Parathyroid adenoma (tissue), 2 donors: ENCODE measurements at regions not wholly inside any gene's neighbourhood (a gene's known extent, or its start where the extent isn't known, plus 50 kb on each side); places are given as distances from the start of the nearest gene placed in this dataset.

Experiments used
- H2AFZ ChIP-seq: fragments of 300-600 bp; sonication (generic); one replicate; pipeline ENCODE4 v1.7.0; 2017; ENCODE audit warnings: antibody characterized with exemption, mild to moderate bottlenecking
- H3K27ac ChIP-seq: fragments of 300-600 bp; sonication (generic); one replicate; pipeline ENCODE4 v1.7.0; 2017
- H3K27me3 ChIP-seq: fragments of 300-600 bp; sonication (generic); one replicate; pipeline ENCODE4 v1.7.0; 2017; ENCODE audit warnings: low read length; ENCODE audit not compliant: control insufficient read depth, insufficient read depth
- H3K36me3 ChIP-seq: fragments of 300-600 bp; sonication (generic); one replicate; pipeline ENCODE4 v1.7.0; 2017; ENCODE audit warnings: low read length; ENCODE audit not compliant: control insufficient read depth, insufficient read depth
- H3K4me1 ChIP-seq: fragments of 300-600 bp; sonication (generic); one replicate; pipeline ENCODE4 v1.7.0; 2017; ENCODE audit warnings: control low read depth
- H3K4me2 ChIP-seq: fragments of 300-600 bp; sonication (generic); one replicate; pipeline ENCODE4 v1.7.0; 2017; ENCODE audit warnings: low read length
- H3K4me3 ChIP-seq: fragments of 300-600 bp; sonication (generic); one replicate; pipeline ENCODE4 v1.7.0; 2017; ENCODE audit warnings: low read depth, low read length
- H3K79me2 ChIP-seq: fragments of 300-600 bp; sonication (generic); one replicate; pipeline ENCODE4 v1.7.0; 2017; ENCODE audit warnings: control low read depth
- H3K9ac ChIP-seq: fragments of 300-600 bp; sonication (generic); one replicate; pipeline ENCODE4 v1.7.0; 2017; ENCODE audit warnings: mild to moderate bottlenecking
- H3K9me3 ChIP-seq: fragments of 300-600 bp; sonication (generic); one replicate; pipeline ENCODE4 v1.7.0; 2017; ENCODE audit warnings: low read length; ENCODE audit not compliant: control insufficient read depth
- TF ChIP-seq, protein P1 (sequence below): fragments of 300-600 bp; sonication (generic); IDR thresholded peaks from one replicate; pipeline ENCODE4 v1.7.0; 2017; ENCODE audit warnings: antibody characterized with exemption, mild to moderate bottlenecking
- donor health status: primary hyperparathyroidism.

DNA sequence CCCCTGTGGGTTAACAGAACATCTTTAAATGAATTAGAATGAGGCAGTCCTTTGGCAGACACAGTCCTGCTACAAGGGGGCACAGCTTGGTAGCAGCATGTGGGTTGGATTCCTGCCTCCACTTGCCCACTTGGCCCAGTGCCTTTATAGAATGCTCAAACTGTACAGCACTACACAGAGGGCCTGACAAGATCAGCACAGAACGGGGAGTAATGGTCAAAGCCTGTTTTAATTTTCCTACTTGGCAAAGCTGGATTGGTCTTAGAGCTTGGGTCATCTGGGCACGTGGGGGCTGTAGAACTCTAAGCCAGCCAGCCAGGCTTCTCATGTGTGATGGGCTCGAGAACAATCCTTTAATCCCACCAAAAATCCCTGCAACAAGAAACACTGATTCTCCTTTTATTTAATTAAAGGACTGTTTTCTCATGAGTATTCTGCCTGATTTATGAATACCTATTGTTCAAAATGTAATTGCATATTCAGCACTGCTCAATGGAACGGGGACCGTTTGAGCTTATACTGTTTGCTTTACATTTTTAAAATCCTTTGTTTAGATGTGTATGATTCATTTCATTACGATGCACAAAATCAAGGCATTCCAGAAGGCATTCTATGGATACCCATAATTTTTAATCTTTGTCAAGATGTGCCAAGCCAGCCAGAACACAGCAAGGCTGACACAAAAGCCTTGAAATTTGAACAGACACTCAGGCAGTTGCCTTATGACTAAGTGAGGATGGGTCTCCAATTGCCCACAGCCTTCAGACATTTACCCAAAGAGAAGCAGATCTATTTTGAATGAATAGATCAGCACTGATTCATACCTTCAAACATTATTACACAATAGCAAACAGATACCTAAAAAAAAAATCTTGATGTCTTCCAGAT, 249.3 kb upstream of the TGFBR2 start:
- no peaks in the 10 kb centered on the region for H3K36me3 ChIP-seq
- no peaks in the 10 kb centered on the region for H3K27me3 ChIP-seq
- no peaks in the 10 kb centered on the region for H3K9me3 ChIP-seq
- H3K9ac ChIP-seq = no peak overlapping the region
- no peaks in the 10 kb centered on the region for H3K79me2 ChIP-seq
- H3K4me2 ChIP-seq = no peak overlapping the region
- H3K4me3 ChIP-seq = no peak overlapping the region
- no peaks in the 10 kb centered on the region for H3K4me1 ChIP-seq
- H3K27ac ChIP-seq = no peak overlapping the region
- no peak overlapping the region for H2AFZ ChIP-seq
- TF ChIP-seq, protein P1, sequence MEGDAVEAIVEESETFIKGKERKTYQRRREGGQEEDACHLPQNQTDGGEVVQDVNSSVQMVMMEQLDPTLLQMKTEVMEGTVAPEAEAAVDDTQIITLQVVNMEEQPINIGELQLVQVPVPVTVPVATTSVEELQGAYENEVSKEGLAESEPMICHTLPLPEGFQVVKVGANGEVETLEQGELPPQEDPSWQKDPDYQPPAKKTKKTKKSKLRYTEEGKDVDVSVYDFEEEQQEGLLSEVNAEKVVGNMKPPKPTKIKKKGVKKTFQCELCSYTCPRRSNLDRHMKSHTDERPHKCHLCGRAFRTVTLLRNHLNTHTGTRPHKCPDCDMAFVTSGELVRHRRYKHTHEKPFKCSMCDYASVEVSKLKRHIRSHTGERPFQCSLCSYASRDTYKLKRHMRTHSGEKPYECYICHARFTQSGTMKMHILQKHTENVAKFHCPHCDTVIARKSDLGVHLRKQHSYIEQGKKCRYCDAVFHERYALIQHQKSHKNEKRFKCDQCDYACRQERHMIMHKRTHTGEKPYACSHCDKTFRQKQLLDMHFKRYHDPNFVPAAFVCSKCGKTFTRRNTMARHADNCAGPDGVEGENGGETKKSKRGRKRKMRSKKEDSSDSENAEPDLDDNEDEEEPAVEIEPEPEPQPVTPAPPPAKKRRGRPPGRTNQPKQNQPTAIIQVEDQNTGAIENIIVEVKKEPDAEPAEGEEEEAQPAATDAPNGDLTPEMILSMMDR = no peak

DNA sequence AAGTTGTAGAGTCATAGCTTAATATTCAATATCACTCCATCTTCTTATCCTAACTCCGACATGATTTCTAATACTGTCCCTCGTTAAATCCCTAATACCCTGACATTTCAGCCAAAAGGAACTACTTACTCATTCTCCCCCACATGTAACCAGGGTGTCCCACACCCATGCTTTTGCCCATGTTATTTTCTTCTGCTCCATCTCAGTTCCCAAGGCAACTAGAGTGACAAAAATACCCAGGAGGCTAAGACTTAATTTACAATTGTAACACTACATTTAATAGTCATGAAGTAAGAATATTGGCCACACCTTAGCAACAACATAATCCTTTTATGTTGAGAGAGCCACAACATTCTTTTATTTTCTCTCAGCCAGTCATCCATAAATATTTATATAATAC, 248.5 kb upstream of the TGFBR2 start:
- Histone ChIP-seq H3K79me2 (no peaks in the 10 kb centered on the region), H3K4me2 (no peak overlapping the region), H3K4me3 (no peak overlapping the region), H3K9ac (no peak overlapping the region), H2AFZ (no peak overlapping the region), H3K4me1 (no peaks in the 10 kb centered on the region), H3K27me3 (no peaks in the 10 kb centered on the region), H3K36me3 (no peaks in the 10 kb centered on the region), H3K9me3 (no peaks in the 10 kb centered on the region), H3K27ac (no peak overlapping the region)
- TF ChIP-seq, protein P1 = no peak

DNA sequence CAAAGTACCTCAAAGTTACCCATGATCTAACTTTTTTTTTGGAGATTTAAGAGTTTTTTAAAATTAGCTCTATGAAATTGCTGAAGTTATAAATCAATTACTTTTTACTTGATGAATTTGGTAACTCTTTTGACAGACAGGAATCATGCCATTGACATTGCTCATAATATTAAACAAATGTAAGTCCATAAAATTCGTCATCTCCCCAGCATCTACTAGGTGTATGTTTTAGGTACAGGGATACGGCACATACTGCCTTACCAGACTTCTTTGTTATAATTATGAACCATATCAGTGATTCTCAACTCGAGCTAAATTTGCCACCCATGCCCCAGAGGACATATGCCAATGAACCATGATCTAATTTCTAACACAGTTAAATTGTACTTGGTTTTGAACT, 247.5 kb upstream of the TGFBR2 start:
- no peak overlapping the region for H3K4me3 ChIP-seq
- no peak overlapping the region for H3K9ac ChIP-seq
- TF ChIP-seq, protein P1 = no peak
- no peaks in the 10 kb centered on the region for H3K79me2 ChIP-seq
- no peak overlapping the region for H2AFZ ChIP-seq
- no peaks in the 10 kb centered on the region for H3K36me3 ChIP-seq
- H3K4me1 ChIP-seq = no peaks in the 10 kb centered on the region
- no peak overlapping the region for H3K4me2 ChIP-seq
- H3K27me3 ChIP-seq = no peaks in the 10 kb centered on the region
- H3K27ac ChIP-seq = no peak overlapping the region
- H3K9me3 ChIP-seq = no peaks in the 10 kb centered on the region

DNA sequence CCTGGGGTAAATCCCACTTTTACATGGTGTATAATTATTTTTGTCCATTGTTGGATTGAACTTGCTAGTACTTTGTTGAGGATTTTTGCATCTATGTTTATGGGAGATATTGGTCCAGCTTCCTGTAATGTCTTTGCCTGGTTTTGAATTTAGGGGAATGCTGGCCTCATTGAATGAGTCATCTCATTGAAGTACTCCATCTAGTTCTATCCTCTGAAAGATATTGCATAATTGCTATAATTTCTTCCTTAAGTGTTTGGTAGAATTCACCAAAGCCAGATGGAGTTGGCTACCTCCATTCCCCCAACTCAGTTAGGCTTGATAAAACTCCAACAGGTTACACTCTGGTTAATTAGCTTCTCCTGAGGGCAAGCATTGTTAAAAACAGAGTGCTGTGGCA, 237.4 kb upstream of the TGFBR2 start:
- H3K27me3 ChIP-seq = no peaks in the 10 kb centered on the region
- no peak overlapping the region for H3K9ac ChIP-seq
- H2AFZ ChIP-seq = no peak overlapping the region
- H3K36me3 ChIP-seq = no peaks in the 10 kb centered on the region
- TF ChIP-seq, protein P1 = no peak
- no peaks in the 10 kb centered on the region for H3K79me2 ChIP-seq
- H3K27ac ChIP-seq = no peak overlapping the region
- H3K9me3 ChIP-seq = no peaks in the 10 kb centered on the region
- no peak overlapping the region for H3K4me3 ChIP-seq
- H3K4me1 ChIP-seq = no peaks in the 10 kb centered on the region
- no peak overlapping the region for H3K4me2 ChIP-seq
